Nephron progenitor cell (in vitro differentiated cells): ENCODE measurements at regions not wholly inside any gene's neighbourhood (a gene's known extent, or its start where the extent isn't known, plus 50 kb on each side); places are given as distances from the start of the nearest gene placed in this dataset.

Source experiments
- DNase-seq: peaks from one replicate; pipeline ENCODE4 v3.0.0; 2021
- H3K27ac Mint-ChIP-seq: 2 replicates; pipeline ENCODE4 v1.8.0; 2021; ENCODE audit warnings: mild to moderate bottlenecking, moderate library complexity, mixed read lengths
- H3K27me3 Mint-ChIP-seq: 2 replicates; pipeline ENCODE4 v1.8.0; 2021; ENCODE audit warnings: mild to moderate bottlenecking, low read depth, mixed read lengths; ENCODE audit not compliant: poor library complexity
- H3K36me3 Mint-ChIP-seq: 2 replicates; pipeline ENCODE4 v1.8.0; 2021; ENCODE audit warnings: low read depth, mixed read lengths
- H3K4me1 Mint-ChIP-seq: 2 replicates; pipeline ENCODE4 v1.8.0; 2021; ENCODE audit warnings: mixed read lengths
- H3K4me3 Mint-ChIP-seq: 2 replicates; pipeline ENCODE4 v1.8.0; 2021; ENCODE audit warnings: mild to moderate bottlenecking, moderate library complexity, mixed read lengths
- H3K9me3 Mint-ChIP-seq: 2 replicates; pipeline ENCODE4 v1.8.0; 2021; ENCODE audit warnings: mild to moderate bottlenecking, moderate library complexity, mixed read lengths
- TF ChIP-seq, protein P1 (sequence below): fragments of 200-600 bp; sonication (generic); IDR thresholded peaks from 2 replicates; pipeline ENCODE4 v1.5.0; 2021; ENCODE audit warnings: antibody characterized with exemption

DNA sequence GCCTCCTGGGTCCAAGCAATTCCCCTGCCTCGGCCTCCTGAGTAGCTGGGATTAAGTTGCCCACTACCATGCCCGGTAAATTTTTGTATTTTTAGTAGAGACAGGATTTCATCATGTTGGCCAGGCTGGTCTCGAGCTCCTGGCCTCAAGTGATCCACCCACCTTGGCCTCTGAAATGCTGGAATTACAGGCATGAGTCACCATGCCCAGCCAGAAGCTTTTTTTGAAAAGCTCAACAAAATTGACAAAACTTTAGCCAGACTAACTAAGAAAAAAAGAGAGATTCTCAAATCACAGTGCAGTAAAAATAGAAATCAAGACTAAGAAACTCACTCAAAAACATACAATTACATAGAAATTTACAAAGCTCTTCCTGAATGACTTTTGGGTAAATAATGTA is 420.6 kb downstream of the COL12A1 start:
- Mint-ChIP-seq H3K27ac (peak overlapping the region; percentile 65), H3K27me3 (peaks cover 2% of the 10 kb centered on the region), H3K4me1 (peaks cover 6% of the 10 kb centered on the region), H3K9me3 (peaks cover 7% of the 10 kb centered on the region), H3K36me3 (no peaks in the 10 kb centered on the region), H3K4me3 (no peak overlapping the region)
- TF ChIP-seq, protein P1, sequence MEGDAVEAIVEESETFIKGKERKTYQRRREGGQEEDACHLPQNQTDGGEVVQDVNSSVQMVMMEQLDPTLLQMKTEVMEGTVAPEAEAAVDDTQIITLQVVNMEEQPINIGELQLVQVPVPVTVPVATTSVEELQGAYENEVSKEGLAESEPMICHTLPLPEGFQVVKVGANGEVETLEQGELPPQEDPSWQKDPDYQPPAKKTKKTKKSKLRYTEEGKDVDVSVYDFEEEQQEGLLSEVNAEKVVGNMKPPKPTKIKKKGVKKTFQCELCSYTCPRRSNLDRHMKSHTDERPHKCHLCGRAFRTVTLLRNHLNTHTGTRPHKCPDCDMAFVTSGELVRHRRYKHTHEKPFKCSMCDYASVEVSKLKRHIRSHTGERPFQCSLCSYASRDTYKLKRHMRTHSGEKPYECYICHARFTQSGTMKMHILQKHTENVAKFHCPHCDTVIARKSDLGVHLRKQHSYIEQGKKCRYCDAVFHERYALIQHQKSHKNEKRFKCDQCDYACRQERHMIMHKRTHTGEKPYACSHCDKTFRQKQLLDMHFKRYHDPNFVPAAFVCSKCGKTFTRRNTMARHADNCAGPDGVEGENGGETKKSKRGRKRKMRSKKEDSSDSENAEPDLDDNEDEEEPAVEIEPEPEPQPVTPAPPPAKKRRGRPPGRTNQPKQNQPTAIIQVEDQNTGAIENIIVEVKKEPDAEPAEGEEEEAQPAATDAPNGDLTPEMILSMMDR, result no peak
- no peak for DNase-seq

DNA sequence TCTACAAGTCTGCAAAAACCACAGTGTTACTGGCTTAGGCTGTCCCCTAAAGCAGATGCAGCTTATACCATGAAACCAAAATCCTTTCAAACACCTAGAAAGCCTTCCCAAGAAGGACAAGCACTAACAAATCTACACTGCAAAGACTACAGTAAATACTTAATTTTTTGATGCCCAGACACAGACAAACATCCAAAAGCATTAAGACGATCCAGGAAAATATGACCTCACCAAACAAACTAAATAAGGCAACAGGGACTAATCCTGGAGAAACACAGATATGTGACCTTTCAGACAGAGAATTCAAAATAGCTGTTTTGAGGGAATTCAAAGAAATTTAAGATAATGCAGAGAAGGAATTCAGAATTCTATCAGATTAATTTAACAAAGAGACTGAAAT is 423.5 kb downstream of the COL12A1 start:
- H3K4me1 Mint-ChIP-seq, result peaks cover 6% of the 10 kb centered on the region
- peaks cover 7% of the 10 kb centered on the region for H3K9me3 Mint-ChIP-seq
- TF ChIP-seq, protein P1, result no peak
- H3K27ac Mint-ChIP-seq, result no peak overlapping the region
- peaks cover 6% of the 10 kb centered on the region for H3K27me3 Mint-ChIP-seq
- no peaks in the 10 kb centered on the region for H3K36me3 Mint-ChIP-seq
- H3K4me3 Mint-ChIP-seq, result no peak overlapping the region
- DNase-seq, result no peak

DNA sequence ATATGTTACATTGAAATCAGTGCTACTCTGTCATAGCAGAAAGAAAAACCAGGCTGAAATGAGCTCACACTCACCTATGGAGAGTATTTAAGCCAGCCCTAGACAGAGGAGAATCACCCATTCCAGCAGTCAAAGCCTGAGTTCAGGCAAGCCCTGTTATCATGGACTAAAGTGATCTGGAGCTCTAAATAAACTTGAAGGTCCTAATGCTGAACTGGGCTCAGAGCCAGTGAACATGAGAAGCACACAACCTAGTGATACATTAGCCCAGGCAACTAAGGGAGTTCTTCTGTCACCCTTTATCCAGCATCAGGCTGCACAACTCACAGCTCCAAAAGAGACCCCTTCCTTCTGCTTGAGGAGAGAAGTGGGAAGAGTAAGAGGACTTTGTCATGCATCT is 425.0 kb downstream of the COL12A1 start:
- H3K36me3 Mint-ChIP-seq, result no peaks in the 10 kb centered on the region
- no peak for DNase-seq
- H3K27me3 Mint-ChIP-seq, result peaks cover 6% of the 10 kb centered on the region
- no peak overlapping the region for H3K4me3 Mint-ChIP-seq
- TF ChIP-seq, protein P1, result no peak
- peaks cover 6% of the 10 kb centered on the region for H3K4me1 Mint-ChIP-seq
- peaks cover 4% of the 10 kb centered on the region for H3K9me3 Mint-ChIP-seq
- H3K27ac Mint-ChIP-seq, result no peak overlapping the region

DNA sequence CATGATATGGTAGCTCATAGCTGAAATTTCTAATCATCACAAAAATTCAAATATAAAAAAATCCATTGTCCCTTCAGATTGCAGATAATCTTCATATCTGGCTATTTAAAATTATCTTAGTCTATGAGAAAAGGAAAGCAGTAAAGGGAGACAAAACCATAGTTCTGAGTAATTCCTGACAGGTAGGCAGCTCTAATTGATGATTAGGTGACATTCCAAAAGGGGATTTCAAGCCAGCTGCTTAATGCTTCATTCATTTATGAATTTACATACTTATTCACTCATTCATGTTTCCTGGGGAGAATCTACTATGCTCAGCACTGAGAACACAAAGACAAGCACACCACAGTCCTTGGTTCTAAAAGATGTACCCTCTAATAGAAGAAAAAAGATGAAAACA is 437.1 kb downstream of the COL12A1 start:
- Mint-ChIP-seq H3K27ac (no peak overlapping the region), H3K27me3 (no peaks in the 10 kb centered on the region), H3K9me3 (no peaks in the 10 kb centered on the region), H3K4me3 (no peak overlapping the region), H3K4me1 (no peaks in the 10 kb centered on the region), H3K36me3 (no peaks in the 10 kb centered on the region)
- TF ChIP-seq, protein P1, result no peak
- no peak for DNase-seq

DNA sequence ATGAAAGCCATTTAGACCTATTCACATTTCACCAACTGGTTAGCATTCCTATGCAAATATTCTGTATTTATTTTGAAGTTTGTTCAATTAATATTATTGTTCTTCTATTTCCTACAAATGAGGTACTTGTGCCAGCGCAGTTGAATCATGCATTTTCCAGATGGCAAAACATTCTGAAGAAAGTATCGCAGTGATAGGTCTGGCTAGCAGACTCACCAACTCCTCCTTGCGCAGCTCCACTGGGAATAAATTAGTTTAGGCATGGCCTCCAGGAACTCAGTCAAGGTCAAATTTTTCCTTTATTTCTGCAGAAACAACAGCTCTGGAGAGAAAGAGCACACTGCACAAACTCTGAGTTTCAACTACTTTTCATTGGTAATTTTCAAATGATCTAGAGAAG is 437.7 kb downstream of the COL12A1 start:
- H3K4me3 Mint-ChIP-seq, result no peak overlapping the region
- DNase-seq, result no peak
- no peaks in the 10 kb centered on the region for H3K4me1 Mint-ChIP-seq
- H3K27ac Mint-ChIP-seq, result no peak overlapping the region
- H3K36me3 Mint-ChIP-seq, result no peaks in the 10 kb centered on the region
- no peaks in the 10 kb centered on the region for H3K27me3 Mint-ChIP-seq
- H3K9me3 Mint-ChIP-seq, result no peaks in the 10 kb centered on the region
- TF ChIP-seq, protein P1, result no peak

DNA sequence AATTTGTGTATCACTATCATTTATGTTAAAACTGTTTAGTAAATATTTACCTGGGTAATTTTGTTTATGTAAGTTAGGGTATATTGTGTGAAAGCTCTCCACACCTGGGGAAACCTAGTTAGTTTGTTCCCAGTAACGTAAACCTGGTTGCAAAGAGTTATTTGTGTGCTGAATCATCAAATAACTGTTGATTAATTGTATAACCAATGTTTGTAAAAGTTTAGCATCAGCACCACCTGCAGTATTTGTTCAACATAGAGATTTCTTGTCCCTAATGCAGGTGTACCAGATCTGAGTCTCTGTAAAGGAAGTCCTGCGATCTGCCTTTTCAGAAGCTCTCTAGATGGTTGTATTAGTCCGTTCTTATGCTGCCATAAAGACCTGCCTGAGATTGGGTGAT is 440.4 kb downstream of the COL12A1 start:
- no peaks in the 10 kb centered on the region for H3K36me3 Mint-ChIP-seq
- H3K27ac Mint-ChIP-seq, result no peak overlapping the region
- no peak overlapping the region for H3K4me3 Mint-ChIP-seq
- no peaks in the 10 kb centered on the region for H3K9me3 Mint-ChIP-seq
- H3K4me1 Mint-ChIP-seq, result no peaks in the 10 kb centered on the region
- TF ChIP-seq, protein P1, result no peak
- H3K27me3 Mint-ChIP-seq, result no peaks in the 10 kb centered on the region
- DNase-seq, result no peak
